ENCODE measurements at regions not wholly inside any gene's neighbourhood (a gene's known extent, or its start where the extent isn't known, plus 50 kb on each side); places are given as distances from the start of the nearest gene placed in this dataset.

GRCh38 chr22:23512348-23512705 is 67.8 kb downstream of the IGLL1 start:
- no peaks in the 10 kb centered on the region for H3K27me3 ChIP-seq (ENCODE audit: control insufficient read depth, insufficient read depth, low read length)
- TF ChIP-seq, protein P1, sequence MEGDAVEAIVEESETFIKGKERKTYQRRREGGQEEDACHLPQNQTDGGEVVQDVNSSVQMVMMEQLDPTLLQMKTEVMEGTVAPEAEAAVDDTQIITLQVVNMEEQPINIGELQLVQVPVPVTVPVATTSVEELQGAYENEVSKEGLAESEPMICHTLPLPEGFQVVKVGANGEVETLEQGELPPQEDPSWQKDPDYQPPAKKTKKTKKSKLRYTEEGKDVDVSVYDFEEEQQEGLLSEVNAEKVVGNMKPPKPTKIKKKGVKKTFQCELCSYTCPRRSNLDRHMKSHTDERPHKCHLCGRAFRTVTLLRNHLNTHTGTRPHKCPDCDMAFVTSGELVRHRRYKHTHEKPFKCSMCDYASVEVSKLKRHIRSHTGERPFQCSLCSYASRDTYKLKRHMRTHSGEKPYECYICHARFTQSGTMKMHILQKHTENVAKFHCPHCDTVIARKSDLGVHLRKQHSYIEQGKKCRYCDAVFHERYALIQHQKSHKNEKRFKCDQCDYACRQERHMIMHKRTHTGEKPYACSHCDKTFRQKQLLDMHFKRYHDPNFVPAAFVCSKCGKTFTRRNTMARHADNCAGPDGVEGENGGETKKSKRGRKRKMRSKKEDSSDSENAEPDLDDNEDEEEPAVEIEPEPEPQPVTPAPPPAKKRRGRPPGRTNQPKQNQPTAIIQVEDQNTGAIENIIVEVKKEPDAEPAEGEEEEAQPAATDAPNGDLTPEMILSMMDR (IDR thresholded peaks at IDR 0.05; ENCODE audit: insufficient read depth, low read length, poor library complexity, severe bottlenecking), result no peak
- H3K36me3 ChIP-seq (ENCODE audit: control insufficient read depth, insufficient read depth, low read length), result no peaks in the 10 kb centered on the region
- H3K4me3 ChIP-seq (ENCODE audit: low read depth, low read length), result no peak overlapping the region
- no peak for DNase-seq (ENCODE audit: low read depth)

DNA sequence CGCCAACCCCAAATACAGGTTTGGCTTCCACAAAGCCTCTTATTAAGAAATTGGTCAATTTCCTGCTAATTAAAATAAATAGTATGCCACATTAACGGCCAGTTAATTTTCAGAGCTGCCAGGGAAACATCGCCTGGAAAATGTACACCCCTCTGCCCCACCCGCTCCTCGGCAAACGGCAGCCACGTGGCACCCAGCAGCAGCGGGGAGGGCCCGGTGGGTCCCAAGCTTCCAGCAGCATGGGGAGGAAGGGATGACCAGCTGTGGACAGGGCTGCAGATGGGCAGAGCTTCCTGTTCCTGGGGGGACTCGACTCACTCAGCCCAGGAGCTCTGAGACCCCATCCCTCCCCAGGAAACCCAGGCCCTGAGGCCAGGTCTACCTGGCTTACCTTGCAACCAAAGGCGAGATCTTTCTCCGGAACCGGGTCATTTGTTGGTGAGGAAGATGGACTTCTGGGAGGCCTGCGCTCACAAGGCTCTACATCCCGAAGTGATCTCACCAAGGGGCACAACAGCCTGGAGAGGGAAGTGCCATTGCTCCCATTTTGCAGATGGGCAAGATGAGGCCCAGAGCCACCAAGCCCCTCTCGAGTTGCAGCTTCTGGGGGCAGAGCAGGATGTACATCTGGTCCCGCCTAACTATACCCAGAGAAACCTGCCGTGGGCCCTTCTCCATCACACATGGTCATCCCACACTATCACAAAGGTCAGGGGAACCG is 68.3 kb downstream of the IGLL1 start:
- no peaks in the 10 kb centered on the region for H3K27me3 ChIP-seq (ENCODE audit: control insufficient read depth, insufficient read depth, low read length)
- DNase-seq (ENCODE audit: low read depth), result no peak
- H3K36me3 ChIP-seq (ENCODE audit: control insufficient read depth, insufficient read depth, low read length), result no peaks in the 10 kb centered on the region
- TF ChIP-seq, protein P1 (IDR thresholded peaks at IDR 0.05; ENCODE audit: insufficient read depth, low read length, poor library complexity, severe bottlenecking), result no peak
- H3K4me3 ChIP-seq (ENCODE audit: low read depth, low read length), result no peak overlapping the region

DNA sequence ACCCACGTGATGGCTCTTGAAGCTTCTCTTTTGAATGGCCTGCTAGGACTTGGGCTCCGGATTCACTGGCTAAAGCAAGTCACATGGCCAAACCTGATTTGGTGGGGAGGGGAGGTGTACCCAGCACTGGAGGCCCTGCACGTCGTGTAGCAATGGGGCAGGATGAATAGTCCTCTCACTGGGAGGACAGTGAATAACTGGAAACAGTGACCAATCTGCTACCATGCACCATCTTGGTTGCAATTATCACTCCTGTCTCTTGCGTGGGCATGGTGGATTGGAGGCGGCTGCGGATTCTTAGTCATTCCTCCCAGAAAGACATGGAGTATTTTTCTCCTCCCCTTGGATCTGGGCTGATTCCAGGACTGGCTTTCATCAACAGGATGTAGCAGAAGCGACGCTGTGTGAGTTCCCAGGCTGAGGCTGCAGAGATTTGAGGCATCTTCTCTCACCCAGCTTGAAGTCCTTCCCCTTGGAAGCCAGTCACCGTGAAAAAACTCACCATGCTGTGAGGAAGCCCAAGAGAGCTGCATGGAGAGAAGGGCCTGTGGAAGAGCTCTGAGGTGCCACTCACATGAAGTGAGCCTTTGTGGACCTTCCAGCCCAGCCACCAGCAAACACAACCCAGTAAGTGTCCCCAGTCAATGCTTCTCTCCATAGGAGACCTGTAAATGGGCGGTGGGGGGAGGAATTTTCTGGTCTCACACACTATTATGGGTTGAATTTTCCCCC is 70.4 kb downstream of the IGLL1 start:
- TF ChIP-seq, protein P1 (IDR thresholded peaks at IDR 0.05; ENCODE audit: insufficient read depth, low read length, poor library complexity, severe bottlenecking), result no peak
- no peak for DNase-seq (ENCODE audit: low read depth)
- no peaks in the 10 kb centered on the region for H3K27me3 ChIP-seq (ENCODE audit: control insufficient read depth, insufficient read depth, low read length)
- no peaks in the 10 kb centered on the region for H3K36me3 ChIP-seq (ENCODE audit: control insufficient read depth, insufficient read depth, low read length)
- no peak overlapping the region for H3K4me3 ChIP-seq (ENCODE audit: low read depth, low read length)

- DNase-seq (ENCODE audit: low read depth), result no peak
- H3K27me3 ChIP-seq (ENCODE audit: control insufficient read depth, insufficient read depth, low read length), result peaks cover 5% of the 10 kb centered on the region
- H3K36me3 ChIP-seq (ENCODE audit: control insufficient read depth, insufficient read depth, low read length), result no peaks in the 10 kb centered on the region
- TF ChIP-seq, protein P1 (IDR thresholded peaks at IDR 0.05; ENCODE audit: insufficient read depth, low read length, poor library complexity, severe bottlenecking), result no peak
- H3K4me3 ChIP-seq (ENCODE audit: low read depth, low read length), result no peak overlapping the region
Observed at GRCh38 chr22:23504516-23504915, 75.6 kb downstream of the IGLL1 start.

- Histone ChIP-seq H3K4me3 (ENCODE audit: low read depth, low read length) (no peak overlapping the region), H3K36me3 (ENCODE audit: control insufficient read depth, insufficient read depth, low read length) (no peaks in the 10 kb centered on the region), H3K27me3 (ENCODE audit: control insufficient read depth, insufficient read depth, low read length) (peaks cover 5% of the 10 kb centered on the region)
- TF ChIP-seq, protein P1 (IDR thresholded peaks at IDR 0.05; ENCODE audit: insufficient read depth, low read length, poor library complexity, severe bottlenecking), result no peak
- no peak for DNase-seq (ENCODE audit: low read depth)
Observed at GRCh38 chr22:23503736-23504440, 76.2 kb downstream of the IGLL1 start.

All from kidney epithelial cell (primary cell).